GM13977 (cell line): ENCODE measurements at regions not wholly inside any gene's neighbourhood (a gene's known extent, or its start where the extent isn't known, plus 50 kb on each side); places are given as distances from the start of the nearest gene placed in this dataset.

Source experiments
- DNase-seq: peaks from one replicate; pipeline ENCODE4 v3.0.0; 2012; ENCODE audit warnings: low spot score
- CTCF ChIP-seq: IDR thresholded peaks from 2 replicates; pipeline ENCODE4 v1.5.1; 2012; ENCODE audit warnings: mild to moderate bottlenecking, control low read depth; ENCODE audit not compliant: insufficient read depth; ENCODE audit errors: extremely low read depth, missing control alignments
- in situ Hi-C: fragments of 300-500 bp; cut with MboI; formaldehyde crosslinking; loops from one replicate; pipeline ENCODE4 v1.12.0; 2022; ENCODE audit warnings: low sequenced_read_pairs, low pct_unique_long_range_greater_than_20kb, mixed read lengths, inconsistent platforms; ENCODE audit not compliant: unreplicated experiment

DNA sequence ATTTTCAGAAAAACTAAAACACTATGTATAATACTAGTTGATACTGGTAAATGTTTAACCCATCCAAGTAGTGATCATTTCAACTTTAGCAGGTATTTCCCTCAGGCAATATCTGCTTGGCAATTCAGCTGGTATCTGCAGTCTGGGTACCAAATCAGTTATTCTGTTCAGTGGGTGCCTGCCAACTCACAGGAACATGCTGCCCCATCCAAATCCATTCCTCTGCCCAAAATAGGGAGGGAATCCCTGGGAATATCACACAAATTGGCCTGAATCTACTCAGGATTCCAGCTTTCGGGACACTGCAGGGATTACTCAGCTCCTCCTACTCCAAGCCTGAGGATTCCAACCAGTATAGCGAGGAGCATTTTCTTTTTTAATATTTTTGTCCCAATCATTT lies 61.7 kb upstream of the PDE4D start:
- DNase-seq: no peak
- in situ Hi-C loops: no loop called here

GRCh38 chr5:59943452-59944113 lies 50.1 kb upstream of the PDE4D start:
- no peak for DNase-seq
- no peak for TF ChIP-seq CTCF
- in situ Hi-C loops: no loop called here

More for the DNA sequence above, 61.7 kb upstream of the PDE4D start:
- TF ChIP-seq CTCF: no peak
